ENCODE measurements at regions not wholly inside any gene's neighbourhood (a gene's known extent, or its start where the extent isn't known, plus 50 kb on each side); places are given as distances from the start of the nearest gene placed in this dataset.
A peak's percentile ranks its signal among the peaks of the same experiment; 100 is the strongest.

DNA sequence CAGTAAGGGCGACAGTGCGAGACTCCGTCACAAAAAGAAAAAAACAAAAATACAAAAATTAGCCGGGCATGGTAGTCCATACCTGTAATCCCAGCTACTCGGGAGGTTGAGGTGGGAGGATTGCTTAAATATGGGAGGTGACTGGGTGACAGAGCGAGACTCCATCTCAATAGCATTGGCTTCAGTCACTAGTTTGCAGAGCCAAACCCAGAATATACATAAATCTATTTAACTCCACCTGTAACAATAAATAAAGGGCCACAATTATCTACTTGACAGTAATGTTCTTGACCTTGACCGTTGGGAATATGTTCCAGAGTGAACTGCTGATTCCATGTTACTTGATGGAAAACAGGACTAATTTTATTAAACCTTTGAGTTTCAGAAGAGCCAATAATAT lies 198.9 kb upstream of the MDGA2 start:
- no peak for DNase-seq

DNA sequence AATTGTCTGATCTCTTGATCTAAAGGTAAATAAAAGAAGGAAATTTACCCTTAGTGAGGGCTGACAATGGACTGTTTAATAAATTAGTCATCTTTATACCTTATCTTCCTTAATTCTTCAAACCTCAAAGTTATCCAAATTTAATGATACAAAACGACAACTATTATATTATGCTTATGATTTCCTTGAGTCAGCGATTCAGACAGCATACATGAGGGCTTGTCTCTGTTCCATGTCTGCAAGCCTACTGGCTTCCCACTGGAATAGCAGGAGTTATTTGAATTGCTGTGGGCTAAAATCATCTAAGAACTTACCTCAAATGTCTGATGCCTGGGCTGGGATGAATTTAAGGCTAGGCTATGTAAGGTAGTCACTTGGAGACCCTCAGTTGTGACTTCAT lies 197.2 kb upstream of the MDGA2 start:
- DNase-seq, result no peak

DNA sequence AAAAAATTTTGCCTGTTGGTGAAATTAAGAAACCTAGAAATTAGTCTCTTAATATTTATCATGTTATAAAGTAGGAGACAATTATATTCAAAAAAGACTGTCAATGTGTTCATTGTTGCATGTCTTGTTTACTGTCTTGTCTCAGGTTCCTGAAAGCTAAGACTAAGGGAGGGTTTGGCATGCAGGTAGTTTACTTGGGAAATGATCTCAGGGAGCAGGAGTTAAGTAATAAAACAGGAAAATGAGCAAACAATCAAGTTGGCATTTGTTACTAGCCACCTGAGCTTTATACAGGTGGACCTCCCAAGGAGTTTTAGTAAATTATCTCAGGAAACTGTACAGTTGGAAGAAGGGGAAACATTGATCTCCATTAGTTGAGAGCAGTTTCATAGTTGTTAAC lies 188.0 kb upstream of the MDGA2 start:
- no peak for DNase-seq

DNA sequence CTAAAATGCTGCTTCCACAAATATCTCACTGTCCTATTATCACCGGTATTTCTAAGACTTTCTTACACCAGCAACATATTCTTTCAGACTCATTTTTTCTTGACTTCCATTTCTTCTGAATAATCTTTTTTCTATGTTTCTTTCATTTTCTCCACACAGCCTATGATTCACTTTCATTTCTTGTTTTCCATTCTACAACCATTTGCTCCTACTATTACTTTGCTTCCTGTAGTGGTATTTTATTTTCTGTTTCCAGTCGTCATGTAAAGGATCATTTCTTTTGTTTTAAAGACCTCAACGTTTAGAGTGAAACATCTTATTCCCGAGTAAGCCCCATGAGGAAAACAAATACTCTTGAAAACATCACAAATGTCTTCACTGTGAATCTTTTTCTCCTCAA lies 182.2 kb upstream of the MDGA2 start:
- DNase-seq, result no peak

DNA sequence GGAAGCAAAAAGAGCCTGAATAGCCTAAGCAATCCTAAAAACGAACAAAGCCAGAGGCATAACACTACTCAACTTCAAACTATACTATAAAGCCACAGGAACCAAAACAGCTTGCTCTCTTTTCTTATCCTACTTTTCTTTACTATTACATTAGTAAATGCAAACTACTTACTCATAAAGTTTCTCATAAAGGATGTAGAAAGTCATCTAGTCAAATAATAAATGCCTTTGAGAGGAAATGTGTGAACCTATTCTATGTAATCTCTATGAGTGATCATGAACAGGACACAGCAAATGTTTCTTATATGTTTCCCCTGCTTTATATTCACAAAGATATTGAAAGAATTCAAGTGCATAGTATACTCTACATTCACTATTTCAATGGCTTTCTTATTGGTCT lies 176.9 kb upstream of the MDGA2 start:
- no peak for DNase-seq

DNA sequence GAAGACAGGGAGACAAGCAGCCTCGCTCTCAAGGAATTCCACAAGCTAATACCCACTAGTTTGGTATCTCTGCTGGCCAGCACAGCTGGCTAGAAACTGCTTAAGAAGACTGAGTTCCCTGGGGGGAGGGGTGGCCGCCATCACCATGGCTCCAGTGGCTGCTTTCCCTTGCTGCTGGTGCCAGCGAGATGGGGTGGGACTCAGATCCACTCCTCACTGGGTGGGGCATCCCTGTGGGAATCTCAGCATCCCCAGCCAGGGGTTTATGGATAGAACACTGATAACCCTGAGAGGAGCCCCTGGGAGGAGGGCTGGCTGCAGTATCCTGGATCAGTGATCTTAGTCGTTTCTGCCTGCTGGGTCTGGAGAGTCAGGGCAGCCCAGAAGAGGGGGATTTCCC lies 170.6 kb upstream of the MDGA2 start:
- no peak for DNase-seq

DNA sequence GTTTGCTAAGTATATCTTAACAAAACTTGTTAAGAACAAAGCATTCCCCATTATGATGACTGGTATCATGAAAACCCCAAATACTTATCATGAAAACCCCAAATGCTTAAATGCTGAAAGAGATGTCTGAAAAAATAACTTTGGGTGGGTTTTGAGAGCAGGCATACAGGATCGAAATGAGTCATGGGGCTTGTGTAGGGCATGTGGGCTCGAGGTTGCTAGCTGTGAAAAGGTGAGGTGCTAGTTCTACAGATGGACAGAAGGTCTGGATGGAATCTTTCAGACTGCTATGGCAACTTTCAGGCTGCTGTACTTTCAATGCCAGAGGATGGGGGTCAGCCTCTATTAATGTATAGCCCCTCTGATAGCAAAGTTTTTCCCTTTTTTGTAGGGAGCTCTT lies 167.8 kb upstream of the MDGA2 start:
- no peak for DNase-seq

DNA sequence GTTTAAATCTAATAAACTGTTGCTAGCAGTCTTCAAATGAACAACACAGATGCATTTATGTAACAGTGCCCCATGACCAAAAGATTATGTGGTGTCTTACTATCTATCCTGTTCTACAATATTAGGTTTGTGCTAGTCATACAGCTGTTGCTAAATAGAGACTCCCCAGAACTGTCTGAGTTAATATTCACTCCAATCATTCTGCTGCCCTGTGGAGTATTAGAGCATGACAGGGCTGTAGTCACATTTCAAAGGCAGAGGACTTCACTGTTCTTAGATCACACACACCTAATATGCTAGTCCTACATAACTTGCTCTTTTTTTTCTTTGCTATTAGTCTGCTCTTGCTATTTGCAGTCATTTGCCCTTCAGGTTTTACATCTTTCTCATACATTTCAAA lies 157.6 kb upstream of the MDGA2 start:
- DNase-seq, result no peak

DNA sequence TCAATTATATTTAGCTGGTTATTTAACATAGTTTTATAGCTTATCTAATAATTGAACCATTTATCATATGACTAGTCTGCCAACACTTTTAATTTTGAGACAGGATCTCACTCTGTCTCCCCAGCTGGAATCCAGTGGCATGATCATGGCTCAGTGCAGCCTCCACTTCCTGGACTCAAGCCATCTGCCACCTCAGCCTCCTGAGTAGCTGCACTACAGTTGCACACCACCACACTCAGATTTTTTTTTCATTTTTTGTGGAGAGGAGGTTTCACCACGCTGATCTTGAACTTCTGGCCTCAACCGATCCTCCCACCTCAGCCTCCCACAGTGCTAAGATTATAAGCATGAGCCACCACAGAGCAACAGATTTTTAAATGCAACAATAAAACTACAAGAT lies 151.4 kb upstream of the MDGA2 start:
- no peak for DNase-seq

DNA sequence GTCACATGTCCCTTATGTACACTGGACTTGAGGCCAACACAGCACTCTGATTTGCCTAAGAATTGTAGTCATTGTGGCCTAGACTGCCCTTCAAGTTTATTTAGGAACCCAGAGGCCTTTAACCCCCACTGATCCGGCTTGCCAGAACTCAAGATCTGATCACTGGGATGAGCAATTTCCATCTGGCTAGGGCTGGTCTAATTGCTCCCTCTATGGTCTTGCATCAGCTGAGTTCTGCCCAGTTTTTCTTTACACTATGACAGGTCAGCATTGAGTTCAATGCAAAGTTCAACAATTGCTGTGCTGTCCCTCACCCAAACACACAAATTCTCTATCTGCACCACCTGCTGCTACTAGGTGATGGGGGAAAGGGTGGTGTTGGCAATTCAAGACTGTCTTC lies 146.9 kb upstream of the MDGA2 start:
- no peak for DNase-seq

DNA sequence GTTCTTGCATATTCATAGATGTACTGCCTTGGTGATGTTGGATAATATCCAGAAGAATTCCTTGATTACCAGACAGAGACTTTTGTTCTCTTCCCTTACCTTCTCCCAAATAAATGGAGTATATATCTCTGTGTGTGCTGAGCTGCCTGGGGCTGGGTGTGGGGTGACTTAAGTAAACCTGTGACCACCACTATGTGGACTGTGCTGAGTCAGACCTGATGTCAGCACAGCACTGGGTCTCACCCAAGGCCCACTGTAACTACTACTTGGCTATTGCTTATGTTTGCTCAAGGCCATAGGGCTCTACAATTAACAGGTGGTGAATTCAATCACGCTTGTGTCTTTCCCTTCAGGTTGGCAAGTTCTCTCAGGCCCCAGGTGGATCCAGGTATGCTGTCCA lies 145.7 kb upstream of the MDGA2 start:
- DNase-seq, result no peak

DNA sequence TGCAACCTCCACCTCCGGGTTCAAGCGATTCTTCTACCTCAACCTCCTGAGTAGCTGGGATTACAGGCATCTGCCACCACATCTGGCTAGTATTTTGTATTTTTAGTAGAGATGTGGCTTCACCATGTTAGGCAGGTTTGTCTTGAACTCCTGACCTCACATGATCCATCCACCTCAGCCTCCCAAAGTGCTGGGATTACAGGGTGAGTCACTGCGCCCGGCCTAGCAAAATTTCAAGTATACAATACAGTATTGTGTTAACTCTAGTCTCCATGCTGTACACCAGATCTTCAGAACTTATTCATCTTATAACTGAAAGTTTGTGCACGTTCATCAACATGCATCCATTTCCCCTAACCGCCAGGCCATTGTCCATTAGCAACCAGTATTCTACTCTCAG lies 115.1 kb upstream of the MDGA2 start:
- DNase-seq, result no peak

DNA sequence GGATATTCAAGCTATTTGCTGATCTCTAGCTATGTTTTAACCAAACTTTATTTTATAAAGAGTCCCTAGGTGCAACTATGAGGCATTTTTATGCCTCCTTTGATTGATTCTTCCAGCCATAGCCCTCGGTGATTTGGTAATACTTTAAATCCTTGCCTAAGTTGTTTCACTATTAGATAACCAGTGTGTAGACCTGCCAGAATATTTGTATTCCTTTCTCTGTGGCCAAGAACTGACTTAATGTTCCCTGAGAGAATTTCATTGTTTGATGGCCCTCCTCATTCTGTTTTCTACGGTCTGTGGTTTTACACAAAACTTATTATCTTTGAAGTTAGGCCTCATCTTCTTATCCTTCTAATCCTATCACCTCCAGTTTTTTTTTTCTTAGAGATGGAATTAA lies 109.7 kb upstream of the MDGA2 start:
- DNase-seq, result peak in 2 of 3 donors; percentile 9 to 27

DNA sequence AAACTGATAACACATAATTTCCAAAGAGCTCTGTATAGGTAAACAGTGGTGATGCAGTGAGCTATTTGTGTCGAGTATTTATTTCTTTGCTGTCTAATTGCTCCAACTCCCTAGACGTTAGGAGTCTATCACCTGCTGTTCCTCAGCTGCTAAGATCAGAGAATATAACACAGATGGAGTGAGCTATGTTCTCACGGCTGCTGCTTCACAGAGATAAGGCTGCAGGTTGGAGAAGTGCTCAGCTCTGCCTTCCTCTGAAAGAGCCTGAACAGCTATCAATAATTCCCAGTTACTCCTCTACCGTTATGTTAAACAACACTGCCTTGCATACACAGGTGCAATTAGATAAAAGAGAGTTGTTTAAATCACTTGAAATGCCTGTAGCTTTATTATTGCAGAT lies 103.2 kb upstream of the MDGA2 start:
- DNase-seq, result no peak

DNA sequence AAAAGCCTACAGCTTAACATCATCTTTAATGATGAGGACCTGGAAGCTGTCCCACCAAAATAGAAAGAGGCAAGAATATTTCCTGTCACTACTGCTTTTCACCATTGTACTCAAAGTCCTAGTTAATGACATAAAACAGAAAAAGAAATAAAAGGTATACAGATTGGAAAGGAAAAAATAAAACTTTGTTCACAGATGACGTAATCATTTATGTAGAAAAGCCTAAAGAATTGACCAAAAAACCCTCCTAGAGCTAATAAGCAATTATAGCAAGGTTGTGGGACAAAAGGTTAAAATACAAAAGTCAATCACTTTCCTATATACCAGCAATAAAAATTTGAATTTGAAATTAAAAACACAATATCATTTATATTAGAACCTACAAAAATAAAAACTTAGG lies 97.2 kb upstream of the MDGA2 start:
- DNase-seq, result no peak

DNA sequence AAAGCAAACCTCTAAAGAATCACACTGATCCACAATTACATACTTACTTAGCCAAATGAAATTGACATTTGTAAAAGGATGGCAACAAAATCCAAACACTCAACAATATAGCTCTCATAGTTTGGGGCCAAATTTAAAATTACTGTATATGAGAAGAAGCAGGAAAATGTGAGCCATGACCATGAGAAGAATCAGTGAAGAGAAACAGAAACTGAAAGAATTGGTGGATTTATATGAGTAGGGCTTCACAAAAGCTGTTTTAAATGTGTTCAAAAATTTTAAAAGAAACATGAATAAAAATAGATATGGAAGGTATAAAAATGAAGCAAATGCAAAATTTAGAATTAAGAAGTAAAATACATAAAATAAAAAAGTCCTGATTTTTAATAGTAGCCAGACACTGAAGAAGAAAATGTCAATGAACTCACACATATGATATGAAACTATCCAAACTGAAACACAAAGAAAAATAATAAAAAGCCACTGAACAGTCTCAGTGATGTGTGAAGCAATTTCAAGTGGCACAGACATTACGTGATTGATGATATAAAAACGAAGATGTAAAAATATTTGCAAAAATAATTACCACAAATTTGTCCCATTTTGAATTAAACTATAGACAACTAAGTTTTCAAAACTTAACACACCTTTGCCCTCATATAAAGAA lies 87.9 kb upstream of the MDGA2 start:
- DNase-seq, result no peak

DNA sequence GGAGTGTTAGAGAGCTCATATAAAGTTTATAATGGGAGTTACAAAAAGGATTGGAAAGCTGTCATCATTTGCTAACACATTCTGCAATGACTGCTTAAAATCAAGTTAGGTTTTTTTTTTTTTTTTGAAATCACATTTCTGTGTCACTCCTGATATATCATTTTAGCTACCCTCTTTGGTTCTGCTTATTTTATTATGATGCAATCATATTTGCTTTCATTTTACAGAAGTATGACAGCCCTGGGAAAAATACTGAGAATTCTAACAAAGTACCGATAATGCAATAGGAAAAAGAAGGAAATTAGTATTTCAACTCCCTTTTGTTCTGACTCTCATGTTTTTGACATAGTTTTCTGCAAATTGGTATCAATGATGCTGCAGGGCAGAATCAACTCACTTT lies 71.6 kb upstream of the MDGA2 start:
- no peak for DNase-seq

DNA sequence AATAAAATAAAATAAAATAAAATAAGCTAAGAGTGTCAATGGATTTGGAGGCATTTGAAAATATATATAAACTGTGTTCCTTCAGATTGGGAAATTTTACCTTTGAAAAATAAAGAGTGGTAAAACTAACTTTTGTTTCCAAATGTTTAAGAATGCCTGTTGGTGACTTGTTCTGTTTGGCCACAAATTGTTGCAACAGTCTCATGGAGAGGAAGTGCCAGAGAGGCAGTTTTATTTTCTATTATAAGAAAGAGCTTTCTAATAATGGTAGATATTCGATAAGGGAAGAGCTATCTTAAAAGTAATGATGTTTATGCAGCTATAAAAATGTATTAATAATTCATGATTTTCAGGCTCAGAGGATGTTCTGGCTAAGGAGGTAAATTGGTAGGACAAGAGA lies 68.8 kb upstream of the MDGA2 start:
- no peak for DNase-seq

DNA sequence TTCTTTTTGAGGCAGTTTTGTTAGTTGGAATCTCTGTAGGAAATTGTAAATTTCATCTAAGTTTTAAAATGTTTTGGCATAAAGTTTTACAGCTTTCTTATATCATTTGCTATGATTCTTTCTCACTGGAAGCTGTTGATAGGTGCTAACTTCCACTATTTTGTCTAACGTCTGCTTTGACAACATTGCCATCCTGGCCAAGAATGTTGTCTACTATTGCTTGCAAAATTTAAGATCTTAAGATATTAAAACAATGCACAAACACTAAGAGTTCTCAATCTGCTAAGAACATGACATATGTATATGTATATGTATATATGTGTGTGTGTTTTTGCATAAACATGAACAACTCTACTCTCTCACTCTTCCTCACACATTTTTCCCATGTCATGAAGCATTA lies 64.1 kb upstream of the MDGA2 start:
- DNase-seq, result no peak

DNA sequence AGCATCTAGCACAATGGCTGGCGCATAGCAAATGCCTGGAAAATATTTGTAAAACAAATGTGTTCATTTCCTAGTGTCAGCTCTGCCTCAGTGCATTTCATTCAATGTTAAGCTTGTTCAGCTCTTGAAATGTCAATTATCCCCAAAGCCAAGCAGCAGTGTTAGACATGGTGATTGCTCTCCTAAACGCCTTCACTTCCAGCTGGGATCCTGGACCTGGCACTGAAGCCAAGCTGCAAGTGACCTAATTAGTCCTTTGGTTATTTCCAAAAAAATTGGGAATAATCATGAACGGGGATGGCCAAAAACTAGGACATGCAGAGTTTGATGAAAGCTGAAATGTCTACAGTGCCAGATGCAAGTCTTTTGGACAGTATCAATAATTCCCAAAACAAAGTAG lies 54.9 kb upstream of the MDGA2 start:
- no peak for DNase-seq

All from muscle of back (tissue), 3 donors.